CD8-positive, alpha-beta memory T cell (primary cell): ENCODE measurements at regions not wholly inside any gene's neighbourhood (a gene's known extent, or its start where the extent isn't known, plus 50 kb on each side); places are given as distances from the start of the nearest gene placed in this dataset.

ENCODE experiments used
- CTCF ChIA-PET: fragments of 350-600 bp; sonication (Branson Sonifier 250); formaldehyde crosslinking; loops from one replicate; lab custom pipeline; 2021; ENCODE audit warnings: antibody characterized with exemption; lab: Charles Lee
- POLR2A ChIA-PET: fragments of 350-600 bp; sonication (Branson Sonifier 250); formaldehyde crosslinking; loops from one replicate; lab custom pipeline; 2021; ENCODE audit warnings: antibody characterized with exemption; lab: Charles Lee
- DNase-seq, 5 donors: peaks; one replicate each; pipeline versions ENCODE4 v3.0.0 to v3.0.0-alpha.2; 2020 to 2022; ENCODE audit warnings: mixed read lengths in 1 of 5
- H3K27ac ChIP-seq: one replicate; pipeline ENCODE4 v1.7.0; 2013; ENCODE audit warnings: low read depth, mild to moderate bottlenecking, low read length, moderate library complexity
- H3K27me3 ChIP-seq: 2 replicates; pipeline ENCODE4 v1.7.0; 2013; ENCODE audit warnings: low read length, mild to moderate bottlenecking; ENCODE audit not compliant: insufficient read depth, poor library complexity, severe bottlenecking
- H3K36me3 ChIP-seq: 2 replicates; pipeline ENCODE4 v1.7.0; 2013; ENCODE audit warnings: mild to moderate bottlenecking, low read length, moderate library complexity; ENCODE audit not compliant: insufficient read depth
- H3K4me1 ChIP-seq: 2 replicates; pipeline ENCODE4 v1.7.0; 2013; ENCODE audit warnings: mild to moderate bottlenecking, low read length, moderate library complexity; ENCODE audit not compliant: insufficient read depth
- H3K4me3 ChIP-seq: 2 replicates; pipeline ENCODE4 v1.7.0; 2013; ENCODE audit warnings: mild to moderate bottlenecking, low read length
- H3K9me3 ChIP-seq: 2 replicates; pipeline ENCODE4 v1.7.0; 2013; ENCODE audit warnings: mild to moderate bottlenecking, low read length
- H3K27ac Mint-ChIP-seq, 8 donors: one replicate each; pipeline ENCODE4 v1.8.0; 2020 to 2021; ENCODE audit warnings: mixed read lengths in 8 of 8, mild to moderate bottlenecking in 6 of 8, inconsistent platforms in 3 of 8, moderate library complexity in 3 of 8
- H3K27me3 Mint-ChIP-seq, 2 donors: one replicate each; pipeline ENCODE4 v1.8.0; 2020 to 2021; ENCODE audit warnings: mixed read lengths in 2 of 2, mild to moderate bottlenecking in 1 of 2, moderate library complexity in 1 of 2
- H3K36me3 Mint-ChIP-seq, 3 donors: one replicate each; pipeline ENCODE4 v1.8.0; 2020 to 2021; ENCODE audit warnings: mixed read lengths in 3 of 3, inconsistent platforms in 1 of 3, mild to moderate bottlenecking in 1 of 3
- H3K4me1 Mint-ChIP-seq, 3 donors: one replicate each; pipeline ENCODE4 v1.8.0; 2020 to 2021; ENCODE audit warnings: mixed read lengths in 3 of 3, inconsistent platforms in 1 of 3, mild to moderate bottlenecking in 1 of 3
- H3K4me3 Mint-ChIP-seq, 7 donors: one replicate each; pipeline ENCODE4 v1.8.0; 2020 to 2021; ENCODE audit warnings: mixed read lengths in 7 of 7, mild to moderate bottlenecking in 6 of 7, moderate library complexity in 4 of 7, inconsistent platforms in 2 of 7
- H3K9me3 Mint-ChIP-seq, 5 donors: one replicate each; pipeline ENCODE4 v1.8.0; 2020 to 2022; ENCODE audit warnings: mixed read lengths in 5 of 5, mild to moderate bottlenecking in 3 of 5, moderate library complexity in 2 of 5, inconsistent platforms in 1 of 5

DNA sequence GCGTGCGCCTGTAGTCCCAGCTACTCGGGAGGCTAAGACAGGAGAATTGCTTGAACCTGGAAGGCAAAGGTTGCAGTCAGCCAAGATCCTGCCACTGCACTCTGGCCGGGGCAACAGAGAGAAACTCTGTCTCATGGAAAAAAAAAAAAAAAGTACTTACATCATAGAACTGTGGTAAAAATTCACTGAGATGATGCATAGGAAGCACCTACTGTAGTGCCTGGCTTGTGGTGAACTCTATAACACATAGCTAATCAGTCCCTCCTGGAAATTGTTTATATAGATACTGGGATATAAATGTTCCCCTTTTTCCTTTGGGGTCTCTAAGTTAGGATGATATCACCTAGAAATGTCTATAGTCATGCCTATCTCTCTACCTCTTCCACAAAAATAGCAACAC lies 89.7 kb upstream of the CPM start:
- H3K4me1 Mint-ChIP-seq, result no peaks in the 10 kb centered on the region
- H3K27me3 Mint-ChIP-seq, result peaks cover 11 to 48% of the 10 kb centered on the region in 2 donors
- Histone ChIP-seq H3K27me3 (no peaks in the 10 kb centered on the region), H3K4me3 (no peak overlapping the region), H3K9me3 (no peaks in the 10 kb centered on the region), H3K36me3 (no peaks in the 10 kb centered on the region), H3K27ac (no peak overlapping the region), H3K4me1 (no peaks in the 10 kb centered on the region)
- ChIA-PET POLR2A (no interaction called here), CTCF (interaction anchor here (1.5 kb wide), 1 partner anchor 9 kb away, joined by 3 read pairs; no protein-coding TSS in a partner anchor)
- no peak for DNase-seq
- no peaks in the 10 kb centered on the region for H3K36me3 Mint-ChIP-seq
- no peak overlapping the region for H3K4me3 Mint-ChIP-seq
- no peaks in the 10 kb centered on the region for H3K9me3 Mint-ChIP-seq
- no peak overlapping the region for H3K27ac Mint-ChIP-seq

DNA sequence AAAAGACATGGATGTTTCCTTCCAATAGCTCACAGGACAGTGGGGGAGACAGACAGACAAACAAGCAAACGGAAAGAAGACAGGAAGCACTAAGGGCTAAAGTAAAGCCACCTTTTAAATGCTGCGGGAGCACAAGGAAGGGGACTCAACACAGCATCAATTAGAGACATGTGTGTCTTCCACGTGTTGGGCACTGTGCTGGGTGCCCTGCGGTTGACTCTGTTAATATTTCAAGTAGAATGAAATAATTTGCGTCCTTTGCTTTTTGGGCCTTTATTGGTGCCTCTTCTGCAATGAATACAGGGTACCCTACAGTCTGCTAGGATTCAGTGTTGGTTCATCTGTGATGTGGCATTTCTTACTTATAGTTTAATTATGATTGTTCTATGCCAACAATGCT lies 90.9 kb upstream of the CPM start:
- H3K27me3 ChIP-seq, result no peaks in the 10 kb centered on the region
- peaks cover 11 to 39% of the 10 kb centered on the region in 2 donors for H3K27me3 Mint-ChIP-seq
- H3K9me3 ChIP-seq, result no peaks in the 10 kb centered on the region
- no peaks in the 10 kb centered on the region for H3K4me1 ChIP-seq
- H3K4me3 Mint-ChIP-seq, result no peak overlapping the region
- no peaks in the 10 kb centered on the region for H3K36me3 ChIP-seq
- H3K9me3 Mint-ChIP-seq, result no peaks in the 10 kb centered on the region
- ChIA-PET POLR2A (no interaction called here), CTCF (interaction anchor here (1.5 kb wide), 1 partner anchor 8 kb away, joined by 3 read pairs; no protein-coding TSS in a partner anchor)
- DNase-seq, result no peak
- H3K36me3 Mint-ChIP-seq, result no peaks in the 10 kb centered on the region
- H3K4me1 Mint-ChIP-seq, result no peaks in the 10 kb centered on the region
- no peak overlapping the region for H3K4me3 ChIP-seq
- H3K27ac ChIP-seq, result no peak overlapping the region
- no peak overlapping the region for H3K27ac Mint-ChIP-seq

DNA sequence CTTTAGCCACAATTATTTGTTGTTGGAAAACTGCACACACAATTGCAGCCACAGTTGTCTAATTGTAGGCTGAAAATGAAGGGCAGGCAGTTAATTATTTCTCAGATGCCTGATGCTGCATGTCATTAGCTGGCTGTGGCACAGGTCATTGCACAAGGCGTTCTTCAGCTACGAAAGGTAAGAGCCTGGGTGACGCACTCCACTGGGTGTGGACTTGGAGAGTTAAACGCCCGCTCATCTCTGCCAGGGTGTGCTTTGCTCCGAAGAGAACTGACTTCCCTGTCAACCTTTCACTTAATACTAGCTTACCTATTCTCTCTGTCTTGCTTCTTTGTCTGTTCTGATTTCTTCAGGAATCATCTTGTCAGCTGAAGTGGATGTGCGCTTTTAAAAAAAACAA lies 91.4 kb upstream of the CPM start:
- no peaks in the 10 kb centered on the region for H3K27me3 ChIP-seq
- no peaks in the 10 kb centered on the region for H3K4me1 ChIP-seq
- H3K36me3 ChIP-seq, result no peaks in the 10 kb centered on the region
- no peaks in the 10 kb centered on the region for H3K9me3 ChIP-seq
- H3K4me3 Mint-ChIP-seq, result no peak overlapping the region
- H3K27ac Mint-ChIP-seq, result no peak overlapping the region
- ChIA-PET CTCF (no interaction called here), POLR2A (no interaction called here)
- H3K4me1 Mint-ChIP-seq, result no peaks in the 10 kb centered on the region
- no peaks in the 10 kb centered on the region for H3K9me3 Mint-ChIP-seq
- no peak overlapping the region for H3K27ac ChIP-seq
- no peaks in the 10 kb centered on the region for H3K36me3 Mint-ChIP-seq
- peaks cover 11 to 38% of the 10 kb centered on the region in 2 donors for H3K27me3 Mint-ChIP-seq
- H3K4me3 ChIP-seq, result no peak overlapping the region
- DNase-seq, result no peak

DNA sequence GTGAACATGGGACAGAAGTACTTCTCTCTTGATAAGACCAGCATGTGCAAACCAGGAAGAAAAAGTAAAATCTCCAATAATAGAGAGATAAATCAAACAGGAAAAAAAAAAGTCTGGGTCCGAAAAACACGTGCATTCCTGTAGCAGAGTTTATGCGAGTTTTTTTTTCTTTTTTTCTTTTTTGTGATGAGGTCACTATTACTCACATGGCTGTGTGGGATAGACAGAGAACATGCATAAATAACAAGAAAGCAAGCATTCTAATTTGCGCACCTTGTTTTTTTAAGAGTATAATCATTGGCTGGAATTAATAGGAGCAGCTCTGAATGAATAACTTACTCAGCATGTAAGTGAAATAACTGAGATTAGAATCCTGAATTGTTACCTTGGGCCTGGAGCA lies 91.9 kb upstream of the CPM start:
- Histone ChIP-seq H3K9me3 (no peaks in the 10 kb centered on the region), H3K4me3 (no peak overlapping the region), H3K36me3 (no peaks in the 10 kb centered on the region), H3K27ac (no peak overlapping the region), H3K4me1 (no peaks in the 10 kb centered on the region), H3K27me3 (no peaks in the 10 kb centered on the region)
- Mint-ChIP-seq H3K4me3 (no peak overlapping the region), H3K9me3 (no peaks in the 10 kb centered on the region), H3K36me3 (no peaks in the 10 kb centered on the region), H3K4me1 (no peaks in the 10 kb centered on the region), H3K27me3 (peaks cover 11 to 38% of the 10 kb centered on the region in 2 donors), H3K27ac (no peak overlapping the region)
- POLR2A ChIA-PET, result no interaction called here
- DNase-seq, result no peak
- CTCF ChIA-PET, result no interaction called here

DNA sequence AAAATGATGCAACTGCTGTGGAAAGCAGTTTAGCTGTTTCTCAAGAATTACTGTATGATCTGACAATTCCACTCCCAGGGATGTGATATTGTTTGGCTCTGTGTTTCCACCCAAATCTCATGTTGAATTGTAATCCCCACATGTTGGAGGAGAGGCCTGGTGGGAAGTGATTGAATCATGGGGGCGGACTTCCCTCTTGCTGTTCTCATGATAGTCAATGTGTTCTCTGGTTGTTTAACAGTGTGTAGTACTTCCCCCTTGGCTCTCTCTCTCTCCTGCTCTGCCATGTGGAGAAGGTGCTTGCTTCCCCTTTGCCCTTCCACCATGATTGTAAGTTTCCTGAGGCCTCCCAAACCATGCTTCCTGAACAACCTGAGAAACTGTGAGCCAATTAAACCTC lies 93.4 kb upstream of the CPM start:
- no peak overlapping the region for H3K4me3 ChIP-seq
- H3K36me3 ChIP-seq, result no peaks in the 10 kb centered on the region
- no peaks in the 10 kb centered on the region for H3K36me3 Mint-ChIP-seq
- DNase-seq, result no peak
- no peak overlapping the region for H3K27ac Mint-ChIP-seq
- no peak overlapping the region for H3K27ac ChIP-seq
- H3K9me3 ChIP-seq, result no peaks in the 10 kb centered on the region
- ChIA-PET CTCF (no interaction called here), POLR2A (no interaction called here)
- H3K4me1 ChIP-seq, result no peaks in the 10 kb centered on the region
- H3K27me3 Mint-ChIP-seq, result peaks cover 11 to 35% of the 10 kb centered on the region in 2 donors
- no peaks in the 10 kb centered on the region for H3K4me1 Mint-ChIP-seq
- H3K4me3 Mint-ChIP-seq, result no peak overlapping the region
- H3K27me3 ChIP-seq, result no peaks in the 10 kb centered on the region
- no peaks in the 10 kb centered on the region for H3K9me3 Mint-ChIP-seq

DNA sequence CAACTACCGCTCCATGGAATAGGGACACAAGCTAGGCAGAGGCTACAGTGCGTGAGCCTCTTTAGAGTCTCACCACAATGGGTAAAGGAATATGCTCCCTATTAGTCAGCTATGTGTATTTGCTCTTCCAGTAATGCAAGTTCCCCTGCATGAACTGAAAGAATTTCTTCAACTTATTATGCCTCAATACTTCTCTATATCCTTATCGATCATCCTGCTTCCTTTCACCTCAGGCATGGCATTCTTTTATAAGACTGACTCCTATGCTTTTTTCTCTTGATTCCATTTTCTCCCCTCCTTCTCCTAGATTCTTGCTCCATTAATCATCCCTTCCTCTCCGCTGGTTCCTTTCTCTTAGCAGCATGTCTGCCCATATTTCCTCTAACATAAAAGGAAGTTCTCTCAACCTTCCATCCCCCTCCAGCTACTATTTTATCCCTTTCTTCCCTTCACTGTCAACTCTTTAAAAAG lies 94.5 kb upstream of the CPM start:
- peaks cover 11 to 30% of the 10 kb centered on the region in 2 donors for H3K27me3 Mint-ChIP-seq

DNA sequence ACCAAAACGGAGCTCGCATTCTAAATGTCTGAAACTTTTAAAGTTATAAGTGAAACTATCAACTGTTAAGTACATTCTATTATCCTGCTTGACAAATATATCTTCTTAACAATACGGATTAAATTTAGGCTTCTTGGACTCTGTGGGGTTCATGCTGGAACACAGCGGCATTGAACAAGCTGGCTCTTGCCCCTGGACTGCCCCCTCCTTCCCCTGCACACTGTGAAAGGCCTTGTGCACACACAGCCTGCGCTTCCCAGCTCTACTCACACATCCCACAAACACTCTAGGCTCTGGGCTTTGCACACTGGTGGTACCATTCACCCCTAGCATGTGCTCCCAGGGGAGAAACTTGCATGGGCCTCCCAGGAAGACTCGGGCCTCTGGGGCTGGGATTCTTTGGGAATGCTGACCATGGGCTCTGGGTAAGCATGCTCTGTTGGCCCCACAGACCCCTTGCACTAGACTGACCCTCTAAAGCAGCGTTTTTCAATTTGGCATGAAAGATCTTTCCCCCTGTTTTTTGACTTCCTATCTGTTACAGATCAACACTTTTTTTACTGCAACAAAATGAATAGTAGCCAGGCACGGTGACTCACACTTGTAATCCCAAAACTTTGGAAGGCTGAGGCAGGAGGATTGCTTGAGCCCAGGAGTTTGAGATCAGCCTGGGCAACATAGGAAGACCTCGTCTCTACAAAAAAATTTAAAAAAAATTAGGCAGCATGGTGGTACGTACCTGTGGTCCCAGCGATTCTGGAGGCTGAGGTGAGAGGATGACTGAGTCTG lies 96.2 kb upstream of the CPM start:
- no peaks in the 10 kb centered on the region for H3K4me1 ChIP-seq
- no peak overlapping the region for H3K4me3 ChIP-seq
- H3K4me3 Mint-ChIP-seq, result no peak overlapping the region
- ChIA-PET POLR2A (no interaction called here), CTCF (no interaction called here)
- DNase-seq, result no peak
- no peak overlapping the region for H3K27ac Mint-ChIP-seq
- H3K27ac ChIP-seq, result no peak overlapping the region
- H3K36me3 ChIP-seq, result no peaks in the 10 kb centered on the region
- no peaks in the 10 kb centered on the region for H3K9me3 Mint-ChIP-seq
- H3K27me3 Mint-ChIP-seq, result peaks cover 9 to 30% of the 10 kb centered on the region in 2 donors
- no peaks in the 10 kb centered on the region for H3K36me3 Mint-ChIP-seq
- no peaks in the 10 kb centered on the region for H3K9me3 ChIP-seq
- no peaks in the 10 kb centered on the region for H3K4me1 Mint-ChIP-seq
- H3K27me3 ChIP-seq, result no peaks in the 10 kb centered on the region

More for the DNA sequence above, 94.5 kb upstream of the CPM start:
- no peak overlapping the region for H3K27ac Mint-ChIP-seq
- Histone ChIP-seq H3K27ac (no peak overlapping the region), H3K4me3 (no peak overlapping the region), H3K36me3 (no peaks in the 10 kb centered on the region), H3K4me1 (no peaks in the 10 kb centered on the region), H3K27me3 (no peaks in the 10 kb centered on the region), H3K9me3 (no peaks in the 10 kb centered on the region)
- H3K9me3 Mint-ChIP-seq, result no peaks in the 10 kb centered on the region
- H3K4me1 Mint-ChIP-seq, result no peaks in the 10 kb centered on the region
- ChIA-PET CTCF (no interaction called here), POLR2A (no interaction called here)
- no peaks in the 10 kb centered on the region for H3K36me3 Mint-ChIP-seq
- H3K4me3 Mint-ChIP-seq, result no peak overlapping the region
- no peak for DNase-seq

DNA sequence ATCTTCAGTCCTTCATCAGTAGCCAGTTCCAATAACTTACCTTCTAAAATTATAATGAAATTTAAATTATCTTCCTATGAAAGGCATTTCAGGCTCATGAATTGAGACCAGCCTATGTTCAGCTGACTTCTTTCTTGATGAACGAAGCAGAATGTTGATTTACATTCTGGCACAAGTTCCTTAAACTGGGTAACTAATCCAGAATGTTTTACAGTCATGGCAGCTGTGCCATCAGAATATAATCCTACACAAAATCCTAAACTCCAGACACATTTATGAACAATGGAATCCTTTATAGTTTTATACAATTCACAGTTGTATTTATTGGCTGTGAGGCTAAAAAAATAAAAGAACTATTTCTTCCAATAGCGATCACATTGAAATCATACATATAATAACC lies 97.3 kb upstream of the CPM start:
- DNase-seq, result no peak
- Mint-ChIP-seq H3K27ac (no peak overlapping the region), H3K36me3 (no peaks in the 10 kb centered on the region), H3K27me3 (peaks cover 9 to 27% of the 10 kb centered on the region in 2 donors), H3K9me3 (no peaks in the 10 kb centered on the region), H3K4me3 (no peak overlapping the region), H3K4me1 (no peaks in the 10 kb centered on the region)
- Histone ChIP-seq H3K9me3 (no peaks in the 10 kb centered on the region), H3K36me3 (no peaks in the 10 kb centered on the region), H3K27ac (no peak overlapping the region), H3K4me3 (no peak overlapping the region), H3K27me3 (no peaks in the 10 kb centered on the region), H3K4me1 (no peaks in the 10 kb centered on the region)
- POLR2A ChIA-PET, result no interaction called here
- CTCF ChIA-PET, result no interaction called here
